Limb (tissue), 2 donors: ENCODE measurements at regions not wholly inside any gene's neighbourhood (a gene's known extent, or its start where the extent isn't known, plus 50 kb on each side); places are given as distances from the start of the nearest gene placed in this dataset.

ENCODE experiments used
- DNase-seq, 2 donors: peaks; one replicate each; pipeline ENCODE4 v3.0.0-alpha.2; 2016; ENCODE audit errors: extremely low spot score in 2 of 2

- no peak for DNase-seq
Observed at GRCh38 chr4:143273160-143273917, 63.3 kb upstream of the GAB1 start.

DNA sequence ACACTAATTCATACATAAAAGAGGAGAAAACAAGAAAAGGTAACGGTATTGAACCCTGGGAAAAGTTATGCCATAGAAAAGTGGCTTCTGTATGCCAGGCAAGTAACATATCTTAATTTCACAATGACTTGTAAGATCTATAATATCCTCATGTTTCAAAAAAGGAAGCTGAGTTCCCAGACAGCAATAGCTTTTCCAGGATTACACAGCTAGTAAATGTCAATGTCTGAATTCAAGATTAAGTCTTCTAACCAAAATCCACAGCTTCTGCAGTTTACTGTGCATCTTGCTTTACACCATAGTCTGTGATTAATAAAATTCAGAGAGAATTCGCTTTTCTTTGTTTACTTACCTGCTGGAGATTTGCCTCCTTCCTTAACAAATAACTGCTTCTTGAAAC, 55.8 kb upstream of the GAB1 start:
- no peak for DNase-seq

GRCh38 chr4:143281507-143282190, 55.0 kb upstream of the GAB1 start:
- DNase-seq: peak in 1 of 2 donors; percentile 46

- DNase-seq: peak; percentile 40 to 86
Observed at GRCh38 chr4:143282211-143282707, 54.4 kb upstream of the GAB1 start.

- DNase-seq: peak in 1 of 2 donors; percentile 29
Observed at GRCh38 chr4:143285696-143286437, 50.8 kb upstream of the GAB1 start.

GRCh38 chr4:143286701-143287571, 49.7 kb upstream of the GAB1 start:
- DNase-seq: peak in 1 of 2 donors; percentile 68
